ENCODE measurements at regions not wholly inside any gene's neighbourhood (a gene's known extent, or its start where the extent isn't known, plus 50 kb on each side); places are given as distances from the start of the nearest gene placed in this dataset.

GRCh38 chr18:55833543-55833942, 245.6 kb upstream of the TCF4 start:
- TF ChIP-seq CTCF (IDR thresholded peaks at IDR 0.05) (no peak), POLR2A (IDR thresholded peaks at IDR 0.05) (no peak)
